T-cell (primary cell): ENCODE measurements at regions not wholly inside any gene's neighbourhood (a gene's known extent, or its start where the extent isn't known, plus 50 kb on each side); places are given as distances from the start of the nearest gene placed in this dataset.

ENCODE experiments used
- ATAC-seq, 4 experiments: fragments of 200-7000 bp in 3 of 4; fragments of 150-1000 bp in 1 of 4; cut with Tn5 transposase; replicated peaks in 1 of 4; 1 replicate in 3 of 4; 2 replicates in 1 of 4; pipeline ENCODE4 v1.10.0; 2021; ENCODE audit warnings: moderate library complexity in 3 of 4, mild to moderate bottlenecking in 2 of 4, moderate number of reproducible peaks in 1 of 4
- CTCF ChIA-PET, 2 donors: fragments of 300-600 bp; sonication (Branson Sonifier 250); formaldehyde crosslinking; loops; one replicate each; lab custom pipeline; 2022; ENCODE audit warnings: antibody characterized with exemption in 2 of 2; lab: Charles Lee
- POLR2A ChIA-PET, 2 donors: fragments of 300-600 bp; sonication (Branson Sonifier 250); formaldehyde crosslinking; loops; one replicate each; lab custom pipeline; 2022; ENCODE audit warnings: antibody characterized with exemption in 2 of 2; lab: Charles Lee
- DNase-seq, 35 experiments: peaks; one replicate each; pipeline versions ENCODE4 v3.0.0 to v3.0.0-alpha.2; 2013 to 2023
- H3K27ac ChIP-seq: one replicate; pipeline ENCODE4 v1.5.1; 2013; ENCODE audit warnings: low read length
- H3K27me3 ChIP-seq, 2 experiments: replicated peaks in 1 of 2; 1 replicate in 1 of 2; 2 replicates in 1 of 2; pipeline versions ENCODE4 v1.6.1 to v1.7.0; 2013; ENCODE audit warnings: low read length in 1 of 2, mixed read lengths in 1 of 2; ENCODE audit not compliant: control insufficient read depth in 2 of 2, insufficient read depth in 2 of 2; ENCODE audit errors: extremely low read depth in 1 of 2
- H3K36me3 ChIP-seq, 2 donors: 1 replicate in 1 of 2; 2 replicates in 1 of 2; pipeline versions ENCODE4 v1.6.1 to v1.7.0; 2013; ENCODE audit warnings: low read length in 1 of 2; ENCODE audit not compliant: control insufficient read depth in 2 of 2, insufficient read depth in 1 of 2; ENCODE audit errors: extremely low read depth in 1 of 2
- H3K4me1 ChIP-seq, 2 experiments: 1 replicate in 1 of 2; 2 replicates in 1 of 2; pipeline versions ENCODE4 v1.6.1 to v1.7.0; 2013; ENCODE audit warnings: low read length in 2 of 2, mixed read lengths in 1 of 2; ENCODE audit not compliant: insufficient read depth in 2 of 2, control insufficient read depth in 1 of 2; ENCODE audit errors: extremely low read depth in 1 of 2
- H3K4me3 ChIP-seq, 2 donors: 1 replicate in 1 of 2; 2 replicates in 1 of 2; pipeline versions ENCODE4 v1.5.1 to v1.7.0; 2013; ENCODE audit warnings: mild to moderate bottlenecking in 2 of 2, low read length in 1 of 2, moderate library complexity in 1 of 2; ENCODE audit not compliant: control insufficient read depth in 1 of 2; ENCODE audit errors: extremely low read depth in 1 of 2
- H3K9me3 ChIP-seq: 2 replicates; pipeline ENCODE4 v1.7.0; 2013
- H3K27ac Mint-ChIP-seq, 2 donors: one replicate each; pipeline ENCODE4 v1.8.0; 2020 to 2021; ENCODE audit warnings: mild to moderate bottlenecking in 2 of 2, mixed read lengths in 2 of 2
- H3K27me3 Mint-ChIP-seq, 2 donors: one replicate each; pipeline ENCODE4 v1.8.0; 2021 to 2022; ENCODE audit warnings: mixed read lengths in 2 of 2
- H3K36me3 Mint-ChIP-seq: one replicate; pipeline ENCODE4 v1.8.0; 2021; ENCODE audit warnings: mixed read lengths
- H3K4me1 Mint-ChIP-seq, 3 donors: one replicate each; pipeline ENCODE4 v1.8.0; 2020 to 2022; ENCODE audit warnings: mixed read lengths in 3 of 3, mild to moderate bottlenecking in 1 of 3
- H3K4me3 Mint-ChIP-seq, 3 donors: one replicate each; pipeline ENCODE4 v1.8.0; 2020 to 2022; ENCODE audit warnings: mild to moderate bottlenecking in 3 of 3, mixed read lengths in 3 of 3, moderate library complexity in 3 of 3
- H3K9me3 Mint-ChIP-seq, 3 donors: one replicate each; pipeline ENCODE4 v1.8.0; 2020 to 2022; ENCODE audit warnings: mixed read lengths in 3 of 3
- WGBS: methylation state at CpG from one replicate; pipeline ENCODE4 v1.1.5; 2013; ENCODE audit warnings: missing lambda C conversion rate; ENCODE audit not compliant: insufficient coverage; 5-methylcytosine and 5-hydroxymethylcytosine counted together

DNA sequence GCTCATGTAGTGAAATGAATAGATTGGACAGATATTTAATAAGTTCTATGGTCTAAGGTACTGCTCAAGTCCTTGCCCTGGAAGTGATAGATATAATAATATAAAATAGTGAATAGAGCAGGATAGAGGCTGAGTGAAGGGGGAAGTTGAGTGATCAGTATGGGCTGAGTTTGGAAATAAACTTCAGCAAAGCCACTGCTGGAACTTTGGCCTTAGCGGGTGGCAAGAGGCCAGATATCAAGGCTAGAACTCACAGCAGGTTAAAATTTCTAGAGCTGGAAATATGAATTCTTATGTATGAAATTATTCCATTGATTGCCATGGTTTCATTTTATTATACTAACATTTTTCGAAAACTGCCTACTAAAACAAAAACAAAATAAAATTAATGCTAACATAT lies 267.6 kb upstream of the DPH6 start:
- Histone ChIP-seq H3K27ac (no peak overlapping the region), H3K9me3 (no peaks in the 10 kb centered on the region), H3K27me3 (no peaks in the 10 kb centered on the region), H3K4me1 (no peaks in the 10 kb centered on the region), H3K4me3 (no peak overlapping the region), H3K36me3 (no peaks in the 10 kb centered on the region)
- no peaks in the 10 kb centered on the region for H3K9me3 Mint-ChIP-seq
- no CpG with 5 or more reads among the region's 2 CpGs for whole genome bisulfite sequencing
- no peak for ATAC-seq
- H3K4me1 Mint-ChIP-seq = no peaks in the 10 kb centered on the region
- ChIA-PET POLR2A (no interaction called here), CTCF (no interaction called here)
- H3K27me3 Mint-ChIP-seq = no peaks in the 10 kb centered on the region
- no peak overlapping the region for H3K27ac Mint-ChIP-seq
- H3K36me3 Mint-ChIP-seq = no peaks in the 10 kb centered on the region
- DNase-seq = no peak
- no peak overlapping the region for H3K4me3 Mint-ChIP-seq

DNA sequence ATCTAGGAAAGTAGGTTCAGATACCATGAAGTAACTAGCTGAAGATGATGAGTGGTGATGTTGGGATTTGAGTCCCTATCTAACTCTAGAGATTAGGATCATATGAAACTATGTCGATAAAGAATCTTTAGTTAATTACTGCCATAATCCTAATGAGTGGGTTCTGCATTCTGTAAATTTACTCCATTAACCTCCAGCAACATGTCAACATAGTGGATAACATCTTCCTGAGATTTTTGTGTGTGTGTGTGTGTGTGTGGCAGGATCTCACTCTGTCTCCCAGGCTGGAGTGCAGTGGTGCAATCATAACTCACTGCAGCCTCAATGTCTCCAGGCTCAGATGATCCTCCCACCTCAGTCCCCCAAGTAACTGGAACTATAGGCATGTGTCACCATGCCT lies 272.9 kb upstream of the DPH6 start:
- Histone ChIP-seq H3K9me3 (no peaks in the 10 kb centered on the region), H3K4me3 (no peak overlapping the region), H3K36me3 (no peaks in the 10 kb centered on the region), H3K27ac (no peak overlapping the region), H3K27me3 (no peaks in the 10 kb centered on the region), H3K4me1 (no peaks in the 10 kb centered on the region)
- Mint-ChIP-seq H3K4me3 (no peak overlapping the region), H3K9me3 (no peaks in the 10 kb centered on the region), H3K4me1 (no peaks in the 10 kb centered on the region), H3K27ac (no peak overlapping the region), H3K36me3 (no peaks in the 10 kb centered on the region), H3K27me3 (no peaks in the 10 kb centered on the region)
- DNase-seq (no peak), ATAC-seq (no peak)
- ChIA-PET POLR2A (interaction anchor here in 1 of 2 donors (0.6 kb wide), 1 partner anchor 35 kb away, joined by 3 read pairs; no protein-coding TSS in a partner anchor), CTCF (no interaction called here)
- WGBS = no CpG with 5 or more reads among the region's 1 CpG

DNA sequence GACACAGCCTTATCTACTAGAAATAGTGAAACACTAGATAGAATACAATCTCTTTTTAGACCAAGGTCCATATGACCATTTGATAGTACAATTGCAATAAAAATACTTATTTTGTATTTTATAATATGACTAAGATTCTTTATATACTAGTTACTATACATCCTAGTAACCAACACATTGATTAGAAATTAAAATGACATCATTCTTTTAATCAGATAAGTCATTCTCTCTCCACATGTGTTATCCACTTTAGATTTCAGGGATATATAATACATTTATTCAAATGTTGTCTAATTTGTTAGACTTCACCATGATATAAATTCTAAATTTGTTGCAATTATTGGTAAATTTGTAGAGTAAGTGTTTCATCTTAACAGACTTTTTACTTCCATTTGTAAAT lies 276.2 kb upstream of the DPH6 start:
- Histone ChIP-seq H3K36me3 (no peaks in the 10 kb centered on the region), H3K4me3 (no peak overlapping the region), H3K27ac (no peak overlapping the region), H3K9me3 (no peaks in the 10 kb centered on the region), H3K27me3 (no peaks in the 10 kb centered on the region), H3K4me1 (no peaks in the 10 kb centered on the region)
- no peak overlapping the region for H3K27ac Mint-ChIP-seq
- CTCF ChIA-PET = no interaction called here
- POLR2A ChIA-PET = no interaction called here
- H3K4me1 Mint-ChIP-seq = no peaks in the 10 kb centered on the region
- H3K9me3 Mint-ChIP-seq = no peaks in the 10 kb centered on the region
- ATAC-seq (no peak), DNase-seq (no peak)
- no peaks in the 10 kb centered on the region for H3K36me3 Mint-ChIP-seq
- no peak overlapping the region for H3K4me3 Mint-ChIP-seq
- H3K27me3 Mint-ChIP-seq = no peaks in the 10 kb centered on the region

DNA sequence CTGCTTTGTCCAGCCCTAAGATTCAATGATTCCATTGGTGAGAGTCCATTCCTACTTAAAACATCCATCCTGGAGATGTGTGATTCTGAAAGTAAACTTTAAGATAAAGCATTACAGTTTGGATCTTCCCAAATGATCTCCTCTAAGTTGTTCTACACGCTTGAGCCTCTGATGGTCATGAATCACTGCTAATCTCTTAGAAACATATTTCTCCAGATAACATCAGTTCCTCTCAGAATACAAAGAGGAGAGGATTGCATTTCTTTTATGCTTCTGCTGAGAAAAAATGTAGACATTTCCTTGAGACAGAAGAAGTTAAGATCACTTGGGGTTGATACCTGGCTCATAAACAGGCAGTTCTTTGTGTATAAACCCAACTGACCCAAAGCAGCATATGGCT lies 281.2 kb upstream of the DPH6 start:
- CTCF ChIA-PET = no interaction called here
- no peaks in the 10 kb centered on the region for H3K4me1 Mint-ChIP-seq
- Histone ChIP-seq H3K27me3 (no peaks in the 10 kb centered on the region), H3K4me3 (no peak overlapping the region), H3K36me3 (no peaks in the 10 kb centered on the region), H3K9me3 (no peaks in the 10 kb centered on the region), H3K4me1 (no peaks in the 10 kb centered on the region), H3K27ac (no peak overlapping the region)
- ATAC-seq (no peak), DNase-seq (no peak)
- peaks cover 0 to 5% of the 10 kb centered on the region in 2 donors for H3K27me3 Mint-ChIP-seq
- H3K36me3 Mint-ChIP-seq = no peaks in the 10 kb centered on the region
- H3K27ac Mint-ChIP-seq = no peak overlapping the region
- peaks cover 0 to 9% (median 0%) of the 10 kb centered on the region in 3 donors for H3K9me3 Mint-ChIP-seq
- no peak overlapping the region for H3K4me3 Mint-ChIP-seq
- no CpG with 5 or more reads among the region's 1 CpG for WGBS
- POLR2A ChIA-PET = no interaction called here

DNA sequence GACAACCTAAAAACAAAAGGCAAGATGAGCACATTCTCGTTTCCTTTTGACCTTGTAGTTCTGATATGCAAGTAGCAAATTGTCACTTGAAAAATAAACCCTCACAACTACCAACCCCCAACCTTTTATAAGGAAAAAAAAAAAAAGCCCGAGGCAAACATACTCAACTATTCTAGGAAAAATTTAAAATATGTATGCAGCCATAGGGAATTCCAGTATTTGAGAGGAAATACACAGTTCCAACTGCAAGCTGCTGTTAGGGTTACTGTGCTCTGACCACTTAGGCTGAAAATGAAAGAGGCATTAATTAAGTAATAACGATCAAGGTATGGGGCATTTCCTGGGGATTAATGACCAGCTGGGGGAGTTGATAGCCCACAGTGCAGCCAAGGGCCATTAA lies 281.9 kb upstream of the DPH6 start:
- DNase-seq = no peak
- H3K27me3 Mint-ChIP-seq = peaks cover 0 to 5% of the 10 kb centered on the region in 2 donors
- no peak overlapping the region for H3K4me3 ChIP-seq
- no peaks in the 10 kb centered on the region for H3K4me1 ChIP-seq
- WGBS = 20% methylated on average over 1 of the region's 3 CpGs
- CTCF ChIA-PET = interaction anchor here in 1 of 2 donors (0.5 kb wide), 1 partner anchor 14 kb away, joined by 4 read pairs; no protein-coding TSS in a partner anchor
- H3K9me3 Mint-ChIP-seq = peaks cover 0 to 9% (median 0%) of the 10 kb centered on the region in 3 donors
- H3K27ac ChIP-seq = no peak overlapping the region
- H3K27me3 ChIP-seq = no peaks in the 10 kb centered on the region
- no peak overlapping the region for H3K27ac Mint-ChIP-seq
- H3K4me3 Mint-ChIP-seq = no peak overlapping the region
- H3K36me3 Mint-ChIP-seq = no peaks in the 10 kb centered on the region
- no peak for ATAC-seq
- H3K4me1 Mint-ChIP-seq = no peaks in the 10 kb centered on the region
- POLR2A ChIA-PET = no interaction called here
- H3K9me3 ChIP-seq = no peaks in the 10 kb centered on the region
- H3K36me3 ChIP-seq = no peaks in the 10 kb centered on the region

DNA sequence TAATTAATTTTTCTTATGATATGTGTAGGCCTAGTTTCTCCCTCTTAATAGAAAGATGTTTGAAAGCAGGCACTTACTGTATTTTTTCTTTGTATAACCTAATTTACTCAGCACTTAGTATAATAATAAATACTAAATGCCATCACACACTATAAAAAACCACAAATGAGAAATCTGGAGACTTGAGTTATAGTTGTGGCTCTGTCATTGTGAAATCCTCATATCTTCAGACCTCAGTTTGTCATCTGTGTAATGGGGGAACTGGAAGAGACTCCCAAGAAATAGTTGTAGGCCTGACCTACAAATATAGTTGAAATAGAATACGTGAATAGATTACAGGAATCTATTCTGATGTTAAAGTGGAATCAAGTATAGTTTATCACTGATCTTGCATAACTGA lies 287.6 kb upstream of the DPH6 start:
- Histone ChIP-seq H3K9me3 (no peaks in the 10 kb centered on the region), H3K27ac (no peak overlapping the region), H3K4me1 (no peaks in the 10 kb centered on the region), H3K36me3 (no peaks in the 10 kb centered on the region), H3K4me3 (no peak overlapping the region), H3K27me3 (no peaks in the 10 kb centered on the region)
- no CpG with 5 or more reads among the region's 1 CpG for WGBS
- DNase-seq (no peak), ATAC-seq (no peak)
- Mint-ChIP-seq H3K27me3 (peaks cover 0 to 3% of the 10 kb centered on the region in 2 donors), H3K27ac (no peak overlapping the region), H3K4me1 (no peaks in the 10 kb centered on the region), H3K36me3 (no peaks in the 10 kb centered on the region), H3K9me3 (peaks cover 0 to 12% (median 0%) of the 10 kb centered on the region in 3 donors), H3K4me3 (no peak overlapping the region)
- ChIA-PET CTCF (no interaction called here), POLR2A (no interaction called here)

DNA sequence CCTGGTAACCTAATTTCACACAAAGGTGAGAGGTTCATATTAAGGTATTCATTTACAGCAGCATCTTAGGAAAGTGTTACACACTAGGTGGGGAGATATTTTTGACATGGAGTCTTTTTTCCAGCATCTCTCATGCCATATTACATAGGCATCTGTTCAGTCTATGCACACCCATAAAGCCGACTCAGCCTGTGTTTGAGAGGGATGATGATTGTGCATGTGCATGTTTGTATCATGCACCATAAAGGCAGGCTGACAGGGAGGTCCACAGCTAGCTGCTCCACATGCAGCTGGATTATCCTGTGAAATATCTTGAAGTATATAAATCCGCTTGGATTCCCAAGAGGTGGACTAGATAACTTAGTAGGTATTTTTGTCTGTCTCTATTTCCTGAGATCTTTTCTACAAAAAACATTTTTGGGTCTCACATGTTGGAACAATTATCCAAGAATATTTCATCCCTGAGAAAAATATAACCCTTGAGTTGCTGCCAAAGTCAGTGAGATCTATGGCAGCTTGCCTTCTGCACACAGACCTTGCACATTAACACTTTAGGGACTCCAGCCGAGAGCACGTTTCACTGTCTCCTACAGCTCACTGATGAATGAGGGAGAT lies 288.4 kb upstream of the DPH6 start:
- no peak for DNase-seq
- no peaks in the 10 kb centered on the region for H3K4me1 Mint-ChIP-seq
- H3K36me3 ChIP-seq = no peaks in the 10 kb centered on the region
- H3K27me3 Mint-ChIP-seq = peaks cover 0 to 3% of the 10 kb centered on the region in 2 donors
- H3K36me3 Mint-ChIP-seq = no peaks in the 10 kb centered on the region
- no peak for ATAC-seq
- no peak overlapping the region for H3K27ac ChIP-seq
- WGBS = 100% methylated on average over 1 of the region's 4 CpGs
- H3K9me3 ChIP-seq = no peaks in the 10 kb centered on the region
- H3K4me1 ChIP-seq = no peaks in the 10 kb centered on the region
- no peak overlapping the region for H3K4me3 ChIP-seq
- ChIA-PET CTCF (no interaction called here), POLR2A (no interaction called here)
- no peaks in the 10 kb centered on the region for H3K27me3 ChIP-seq
- no peak overlapping the region for H3K27ac Mint-ChIP-seq
- peaks cover 0 to 12% (median 0%) of the 10 kb centered on the region in 3 donors for H3K9me3 Mint-ChIP-seq
- no peak overlapping the region for H3K4me3 Mint-ChIP-seq
